Progenitor cell of endocrine pancreas (in vitro differentiated cells): ENCODE measurements at regions not wholly inside any gene's neighbourhood (a gene's known extent, or its start where the extent isn't known, plus 50 kb on each side); places are given as distances from the start of the nearest gene placed in this dataset.

Experiments
- DNase-seq: peaks from one replicate; pipeline ENCODE4 v3.0.0; 2021; ENCODE audit warnings: low spot score; ENCODE audit not compliant: unreplicated experiment
- H3K27ac Mint-ChIP-seq: 2 replicates; pipeline ENCODE4 v1.8.0; 2021; ENCODE audit warnings: mild to moderate bottlenecking, moderate library complexity, mixed read lengths
- H3K27me3 Mint-ChIP-seq: 2 replicates; pipeline ENCODE4 v1.8.0; 2021; ENCODE audit warnings: mixed read lengths
- H3K36me3 Mint-ChIP-seq: 2 replicates; pipeline ENCODE4 v1.8.0; 2022; ENCODE audit warnings: mixed read lengths; ENCODE audit not compliant: insufficient read depth
- H3K4me1 Mint-ChIP-seq: 2 replicates; pipeline ENCODE4 v1.8.0; 2021; ENCODE audit warnings: low read depth, mixed read lengths
- H3K4me3 Mint-ChIP-seq: 2 replicates; pipeline ENCODE4 v1.8.0; 2021; ENCODE audit warnings: low read depth, mild to moderate bottlenecking, moderate library complexity, mixed read lengths
- H3K9me3 Mint-ChIP-seq: 2 replicates; pipeline ENCODE4 v1.8.0; 2021; ENCODE audit warnings: low read depth, mixed read lengths
- TF ChIP-seq, protein P1 (sequence below): fragments of 200-600 bp; sonication (generic); IDR thresholded peaks from one replicate; pipeline ENCODE4 v1.5.0; 2021; ENCODE audit warnings: antibody characterized with exemption, mild to moderate bottlenecking; ENCODE audit not compliant: unreplicated experiment

GRCh38 chr6:144897441-144897921, 612.3 kb downstream of the UTRN start:
- Mint-ChIP-seq H3K27me3 (no peaks in the 10 kb centered on the region), H3K4me1 (peaks cover 29% of the 10 kb centered on the region), H3K9me3 (peaks cover 8% of the 10 kb centered on the region), H3K36me3 (peaks cover 3% of the 10 kb centered on the region), H3K27ac (no peak overlapping the region), H3K4me3 (no peak overlapping the region)
- TF ChIP-seq, protein P1, sequence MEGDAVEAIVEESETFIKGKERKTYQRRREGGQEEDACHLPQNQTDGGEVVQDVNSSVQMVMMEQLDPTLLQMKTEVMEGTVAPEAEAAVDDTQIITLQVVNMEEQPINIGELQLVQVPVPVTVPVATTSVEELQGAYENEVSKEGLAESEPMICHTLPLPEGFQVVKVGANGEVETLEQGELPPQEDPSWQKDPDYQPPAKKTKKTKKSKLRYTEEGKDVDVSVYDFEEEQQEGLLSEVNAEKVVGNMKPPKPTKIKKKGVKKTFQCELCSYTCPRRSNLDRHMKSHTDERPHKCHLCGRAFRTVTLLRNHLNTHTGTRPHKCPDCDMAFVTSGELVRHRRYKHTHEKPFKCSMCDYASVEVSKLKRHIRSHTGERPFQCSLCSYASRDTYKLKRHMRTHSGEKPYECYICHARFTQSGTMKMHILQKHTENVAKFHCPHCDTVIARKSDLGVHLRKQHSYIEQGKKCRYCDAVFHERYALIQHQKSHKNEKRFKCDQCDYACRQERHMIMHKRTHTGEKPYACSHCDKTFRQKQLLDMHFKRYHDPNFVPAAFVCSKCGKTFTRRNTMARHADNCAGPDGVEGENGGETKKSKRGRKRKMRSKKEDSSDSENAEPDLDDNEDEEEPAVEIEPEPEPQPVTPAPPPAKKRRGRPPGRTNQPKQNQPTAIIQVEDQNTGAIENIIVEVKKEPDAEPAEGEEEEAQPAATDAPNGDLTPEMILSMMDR = no peak
- no peak for DNase-seq

DNA sequence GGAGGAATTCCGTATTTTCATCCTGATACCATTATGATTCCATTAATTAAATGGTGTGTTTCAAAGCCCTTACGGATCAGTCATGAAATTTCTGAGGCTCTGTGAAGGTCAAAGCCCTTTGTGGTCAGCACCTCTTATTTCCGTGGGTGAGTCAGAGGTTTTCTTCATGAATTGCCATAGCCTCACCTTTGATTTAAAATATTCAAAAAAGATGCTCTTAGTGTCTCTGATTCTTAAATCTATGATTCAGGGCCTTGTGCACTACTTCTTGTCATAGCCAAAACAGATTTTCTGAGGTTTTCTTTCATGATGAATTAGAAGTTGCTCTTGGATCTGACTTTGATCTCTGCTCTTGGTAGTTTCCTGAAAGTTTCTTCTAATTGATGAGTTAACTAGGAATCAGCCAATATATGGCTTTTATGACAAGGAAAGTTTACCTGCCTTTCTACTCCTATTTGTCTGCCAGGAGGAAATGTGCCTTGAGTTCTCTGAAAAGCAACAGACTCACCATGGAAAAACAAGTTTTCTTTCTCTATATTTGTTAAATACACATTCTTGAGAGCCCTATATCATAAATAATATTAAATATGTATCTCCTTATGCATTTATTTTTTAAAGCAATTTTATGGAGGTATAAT, 613.0 kb downstream of the UTRN start:
- peaks cover 7% of the 10 kb centered on the region for H3K36me3 Mint-ChIP-seq
- H3K27ac Mint-ChIP-seq = no peak overlapping the region
- H3K4me1 Mint-ChIP-seq = peaks cover 23% of the 10 kb centered on the region
- DNase-seq = no peak
- no peak overlapping the region for H3K4me3 Mint-ChIP-seq
- peaks cover 15% of the 10 kb centered on the region for H3K9me3 Mint-ChIP-seq
- TF ChIP-seq, protein P1 = no peak
- H3K27me3 Mint-ChIP-seq = no peaks in the 10 kb centered on the region

DNA sequence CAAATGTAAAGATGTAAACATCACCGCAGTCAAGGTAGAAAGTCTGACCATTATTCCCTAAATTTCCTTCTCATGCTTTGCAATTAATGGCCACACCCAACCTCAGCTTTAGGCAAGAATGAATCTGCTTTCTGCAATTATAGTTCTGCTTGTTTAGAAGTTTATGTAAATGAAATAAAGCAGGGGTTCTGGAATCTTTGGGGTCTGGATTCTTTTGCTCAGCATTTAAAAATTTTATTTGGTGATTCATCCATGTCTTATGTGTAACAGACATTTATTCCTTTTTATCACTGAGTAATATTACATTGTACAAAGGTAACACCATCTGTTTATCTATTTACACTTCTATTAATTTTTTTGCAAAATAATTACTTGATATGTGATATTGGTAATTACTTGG, 613.6 kb downstream of the UTRN start:
- no peaks in the 10 kb centered on the region for H3K27me3 Mint-ChIP-seq
- H3K36me3 Mint-ChIP-seq = peaks cover 7% of the 10 kb centered on the region
- no peak overlapping the region for H3K27ac Mint-ChIP-seq
- H3K4me3 Mint-ChIP-seq = no peak overlapping the region
- TF ChIP-seq, protein P1 = no peak
- H3K4me1 Mint-ChIP-seq = peaks cover 17% of the 10 kb centered on the region
- H3K9me3 Mint-ChIP-seq = peaks cover 16% of the 10 kb centered on the region
- DNase-seq = no peak

DNA sequence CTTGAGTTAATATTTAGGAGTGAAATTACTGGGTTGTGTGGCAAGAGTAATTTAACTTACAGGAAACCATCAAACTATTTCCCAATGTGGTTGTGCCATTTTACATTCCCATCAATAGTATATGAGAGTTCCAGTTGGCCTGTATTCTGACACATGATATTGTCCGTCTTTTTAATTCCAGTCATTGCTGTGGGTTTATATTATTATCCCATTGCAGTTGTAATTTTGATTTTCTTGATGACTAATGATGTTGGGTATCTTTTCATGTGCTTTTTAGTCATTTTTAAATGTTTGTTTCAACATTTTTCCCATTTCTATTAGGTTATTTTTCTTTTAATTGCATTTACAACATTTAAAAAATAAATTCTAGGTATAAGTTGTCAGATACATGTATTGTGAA, 614.0 kb downstream of the UTRN start:
- Mint-ChIP-seq H3K4me3 (no peak overlapping the region), H3K4me1 (peaks cover 14% of the 10 kb centered on the region), H3K27ac (no peak overlapping the region)

DNA sequence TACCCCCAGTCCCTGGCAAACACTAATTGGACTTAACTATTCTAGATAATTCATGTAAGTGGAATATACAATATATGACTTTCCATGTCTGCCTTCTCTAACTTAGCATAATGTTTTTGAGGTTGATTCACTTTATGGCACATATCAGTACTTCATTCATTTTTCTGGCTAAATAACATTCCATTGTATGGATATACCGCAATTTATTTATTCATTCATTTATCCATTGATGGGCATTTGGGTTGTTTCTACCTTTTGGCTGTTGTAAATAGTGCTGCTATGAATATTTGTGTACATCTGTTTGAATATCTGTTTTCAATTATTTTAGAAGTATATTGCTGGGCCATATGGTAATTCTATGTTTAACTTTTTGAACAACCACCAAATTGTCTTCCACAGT, 616.3 kb downstream of the UTRN start:
- Mint-ChIP-seq H3K9me3 (peaks cover 16% of the 10 kb centered on the region), H3K27ac (no peak overlapping the region), H3K4me3 (no peak overlapping the region), H3K4me1 (no peaks in the 10 kb centered on the region), H3K27me3 (no peaks in the 10 kb centered on the region), H3K36me3 (peaks cover 7% of the 10 kb centered on the region)
- no peak for DNase-seq
- TF ChIP-seq, protein P1 = no peak

More for the DNA sequence above, 614.0 kb downstream of the UTRN start:
- no peak for DNase-seq
- Mint-ChIP-seq H3K36me3 (peaks cover 7% of the 10 kb centered on the region), H3K9me3 (peaks cover 16% of the 10 kb centered on the region), H3K27me3 (no peaks in the 10 kb centered on the region)
- TF ChIP-seq, protein P1 = no peak
